NOMO-1 treated with dmso at 0.1 percent for 144 hours (cell line): ENCODE measurements at regions not wholly inside any gene's neighbourhood (a gene's known extent, or its start where the extent isn't known, plus 50 kb on each side); places are given as distances from the start of the nearest gene placed in this dataset.

Experiments used
- DNase-seq: peaks from one replicate; lab custom pipeline; 2025; ENCODE audit not compliant: unreplicated experiment; lab: John Stamatoyannopoulos, UW

DNA sequence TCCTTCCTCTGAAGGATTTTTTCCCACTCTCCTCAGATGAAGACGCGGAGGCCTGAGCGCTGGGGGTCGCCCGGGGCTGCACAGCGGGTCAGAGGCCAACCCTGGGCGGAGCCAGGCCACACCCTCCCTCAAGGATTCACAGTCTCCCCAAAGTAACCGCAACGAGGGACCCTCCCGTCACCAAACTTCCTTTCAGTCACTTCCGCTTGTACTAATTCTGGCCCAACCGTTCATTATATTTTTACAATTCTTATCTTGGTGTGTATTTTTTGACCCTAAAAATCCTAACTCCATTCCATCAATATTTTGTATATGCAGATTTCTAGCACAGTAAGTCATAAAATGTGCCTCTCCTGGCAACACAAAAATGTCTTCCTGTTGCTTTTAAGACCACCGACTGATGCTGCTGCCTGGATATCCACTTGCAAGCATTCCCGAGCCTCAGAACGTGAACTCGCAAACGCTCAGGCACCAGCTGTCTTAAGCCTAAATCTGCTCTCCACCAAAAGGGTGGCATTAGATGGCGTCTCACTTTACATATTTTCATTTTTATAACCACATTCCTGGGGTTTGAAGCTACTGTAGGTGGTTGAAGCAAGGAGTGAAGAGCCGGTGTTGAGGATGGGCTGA lies 128.0 kb downstream of the DLL1 start:
- DNase-seq = peak; percentile 80

DNA sequence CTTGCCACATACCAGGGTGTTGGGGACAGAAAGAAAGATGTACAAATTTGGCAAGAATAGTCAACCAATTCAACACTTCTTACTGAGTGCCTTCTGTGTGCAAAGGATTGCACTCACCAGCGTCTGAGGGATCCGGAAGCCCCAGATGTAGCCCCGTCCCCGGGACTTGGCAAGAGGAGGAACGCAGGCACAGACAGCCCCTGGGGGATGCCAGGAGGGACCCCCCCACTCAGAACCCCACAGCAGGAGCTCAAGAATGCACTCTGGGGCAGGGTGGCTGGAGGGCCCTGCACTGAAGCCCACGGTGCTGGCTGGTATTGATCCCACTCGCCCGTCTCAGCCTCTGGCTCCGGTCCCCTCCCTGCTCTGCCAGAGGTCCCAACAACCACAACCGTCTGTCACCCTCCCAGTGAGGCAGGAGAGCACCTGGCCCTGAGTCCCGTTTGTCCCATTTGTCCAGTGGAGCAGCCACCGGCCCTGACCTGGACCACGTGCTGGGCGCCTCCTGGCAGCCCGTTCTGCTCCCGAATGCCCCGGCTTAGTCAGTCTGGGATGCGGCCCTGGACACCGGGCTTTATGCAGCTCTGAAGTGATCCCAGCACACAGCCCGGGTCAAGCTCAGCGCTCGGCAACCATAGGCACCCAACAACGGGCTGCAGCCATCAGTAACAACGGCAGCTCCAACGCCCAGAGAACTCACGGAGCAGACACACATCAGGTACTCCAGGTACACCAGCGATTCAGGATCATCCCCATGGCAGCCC lies 128.7 kb downstream of the DLL1 start:
- peak; percentile 13 for DNase-seq

DNA sequence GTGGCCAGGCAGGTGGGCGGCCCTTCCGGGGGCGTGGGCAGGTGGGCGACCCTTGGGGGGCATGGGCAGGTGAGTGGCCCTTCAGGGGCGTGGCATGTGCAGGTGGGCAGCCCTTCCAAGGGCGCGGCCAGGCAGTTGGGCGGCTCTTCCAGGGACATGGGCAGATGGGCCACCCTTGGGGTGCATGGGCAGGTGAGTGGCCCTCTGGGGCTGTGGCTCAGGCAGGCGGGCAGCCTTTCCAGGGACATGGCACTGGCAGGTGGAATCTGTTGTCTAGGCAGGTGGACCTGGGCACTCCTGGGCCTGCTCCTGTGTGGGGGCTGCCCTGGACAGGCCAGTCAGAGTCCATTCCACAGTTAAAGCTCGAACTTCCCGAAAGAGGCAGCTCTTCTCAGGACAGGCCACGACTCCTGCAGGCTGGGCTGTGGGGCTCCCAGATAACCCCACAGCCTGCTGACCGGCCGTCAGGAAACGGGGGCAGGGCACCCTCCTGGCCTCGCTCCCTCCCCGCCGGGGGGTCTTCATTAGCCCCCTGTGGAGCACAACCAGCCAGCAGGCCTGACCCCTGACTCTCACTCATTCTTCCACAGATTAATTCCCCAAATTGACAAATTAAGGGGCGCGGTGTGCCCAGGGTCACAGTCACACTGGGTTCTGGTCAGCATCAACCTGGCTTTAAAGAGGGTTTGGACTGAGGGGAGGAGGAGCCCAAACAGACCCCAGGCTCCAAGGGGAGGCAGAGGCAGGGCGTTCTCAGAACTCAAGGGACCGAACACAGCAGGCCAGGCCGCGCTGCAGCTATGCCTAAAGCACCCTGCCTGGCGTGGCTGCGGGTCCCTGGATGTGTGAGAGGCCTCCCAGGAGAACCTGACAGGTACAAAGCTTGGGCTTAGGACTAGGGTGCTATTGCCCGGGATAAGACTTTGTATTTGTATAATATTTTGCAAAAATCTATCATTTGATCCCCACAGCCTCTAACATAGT lies 130.0 kb downstream of the DLL1 start:
- DNase-seq = no peak

DNA sequence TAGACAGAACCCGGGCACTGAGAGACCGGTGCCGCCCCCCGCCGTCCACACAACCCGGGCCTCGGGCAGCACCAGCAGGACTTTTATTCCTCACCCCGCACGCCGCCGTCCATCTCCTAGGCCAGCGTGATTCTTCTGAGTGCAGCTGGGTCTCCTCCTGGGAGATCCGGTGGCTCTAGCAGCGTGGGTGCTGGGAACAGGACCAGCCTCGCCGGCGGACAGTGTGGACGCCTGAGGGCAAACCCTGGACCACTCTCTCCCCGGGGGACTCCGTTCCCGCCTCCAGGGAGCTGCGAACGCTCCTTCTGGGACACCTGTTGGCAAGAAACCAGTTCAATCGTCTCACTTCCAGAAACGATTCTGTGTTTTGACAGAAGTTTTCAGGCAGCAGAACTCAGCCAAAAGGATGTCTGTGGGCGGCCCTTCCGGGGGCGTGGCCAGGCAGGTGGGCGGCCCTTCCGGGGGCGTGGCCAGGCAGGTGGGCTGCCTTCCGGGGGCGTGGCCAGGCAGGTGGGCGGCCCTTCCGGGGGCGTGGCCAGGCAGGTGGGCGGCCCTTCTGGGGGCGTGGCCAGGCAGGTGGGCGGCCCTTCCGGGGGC lies 130.7 kb downstream of the DLL1 start:
- DNase-seq = no peak

DNA sequence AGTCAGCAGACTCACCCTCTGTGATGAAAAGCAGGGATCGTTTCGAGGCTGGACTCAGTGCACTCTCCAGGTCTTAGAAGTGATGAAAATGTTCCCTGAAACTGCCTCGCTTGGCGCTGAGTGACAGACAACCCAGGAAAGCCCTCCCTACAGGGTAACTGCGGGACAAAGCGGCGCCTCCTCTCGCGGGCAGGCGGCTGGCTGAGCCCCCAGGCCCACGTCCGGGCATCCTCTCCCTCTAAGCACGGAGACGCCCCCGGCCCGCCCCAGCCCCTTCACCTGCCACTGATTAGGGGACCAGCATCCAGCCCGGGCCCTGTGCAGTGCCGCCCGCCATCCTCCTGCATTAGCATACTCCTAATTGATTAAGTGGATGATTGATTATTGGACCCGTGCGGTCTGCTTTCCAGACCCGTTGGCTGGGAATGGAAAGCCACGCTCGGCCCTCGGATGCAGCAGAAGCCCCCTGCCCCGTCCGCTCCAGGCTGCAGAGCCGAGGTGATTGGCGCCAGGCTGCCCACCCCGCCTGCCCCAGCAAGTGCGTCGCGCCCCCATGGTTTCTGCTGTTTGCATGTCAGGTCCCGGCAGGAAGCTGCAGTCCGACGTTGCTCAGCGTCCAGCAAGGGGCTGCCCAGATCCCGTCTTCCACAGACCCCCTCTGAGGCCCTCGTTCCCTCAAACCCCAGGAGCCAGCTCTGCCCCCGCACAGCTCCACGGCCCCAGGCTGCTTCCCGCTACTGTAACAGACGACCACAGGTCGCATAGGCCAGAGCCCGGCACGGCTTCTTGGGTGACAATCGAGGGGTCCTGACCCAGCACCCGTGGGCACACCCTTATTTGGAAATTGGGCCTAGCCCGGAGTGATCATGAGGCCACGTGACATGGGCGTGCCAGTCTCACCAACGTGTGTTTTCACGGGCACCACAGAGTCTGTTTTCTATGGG lies 131.6 kb downstream of the DLL1 start:
- no peak for DNase-seq

DNA sequence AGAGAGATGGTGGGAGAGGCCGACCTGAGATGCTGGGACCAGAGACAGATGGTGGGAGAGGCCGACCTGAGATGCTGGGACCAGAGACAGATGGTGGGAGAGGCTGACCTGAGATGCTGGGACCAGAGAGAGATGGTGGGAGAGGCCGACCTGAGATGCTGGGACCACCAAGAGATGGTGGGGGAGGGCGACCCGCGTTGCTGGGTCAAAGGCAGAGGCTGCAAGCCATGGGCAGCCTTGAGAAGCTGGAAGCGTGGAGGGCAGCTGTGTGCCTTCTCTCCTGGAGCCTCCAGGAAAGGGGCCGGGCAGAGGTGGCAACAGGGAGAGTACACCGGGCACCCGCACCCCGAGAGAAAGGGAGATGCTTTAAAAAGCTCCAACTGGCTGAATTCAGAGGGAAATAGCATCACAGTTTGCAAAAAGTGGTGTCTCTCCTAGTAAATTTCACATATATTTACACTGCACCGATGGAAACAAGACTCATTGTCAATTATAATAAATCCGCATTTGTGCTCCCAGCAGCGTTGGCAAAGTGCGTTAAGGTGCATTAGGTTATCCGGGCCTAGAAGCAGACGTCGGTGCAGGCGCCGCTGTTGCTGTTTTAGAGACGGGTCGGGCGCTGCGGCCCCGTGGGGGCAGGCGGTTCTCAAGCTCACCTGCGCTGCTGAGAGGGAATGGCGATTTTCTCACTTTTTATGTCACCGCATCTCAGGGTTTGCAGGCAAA lies 132.4 kb downstream of the DLL1 start:
- DNase-seq = no peak

DNA sequence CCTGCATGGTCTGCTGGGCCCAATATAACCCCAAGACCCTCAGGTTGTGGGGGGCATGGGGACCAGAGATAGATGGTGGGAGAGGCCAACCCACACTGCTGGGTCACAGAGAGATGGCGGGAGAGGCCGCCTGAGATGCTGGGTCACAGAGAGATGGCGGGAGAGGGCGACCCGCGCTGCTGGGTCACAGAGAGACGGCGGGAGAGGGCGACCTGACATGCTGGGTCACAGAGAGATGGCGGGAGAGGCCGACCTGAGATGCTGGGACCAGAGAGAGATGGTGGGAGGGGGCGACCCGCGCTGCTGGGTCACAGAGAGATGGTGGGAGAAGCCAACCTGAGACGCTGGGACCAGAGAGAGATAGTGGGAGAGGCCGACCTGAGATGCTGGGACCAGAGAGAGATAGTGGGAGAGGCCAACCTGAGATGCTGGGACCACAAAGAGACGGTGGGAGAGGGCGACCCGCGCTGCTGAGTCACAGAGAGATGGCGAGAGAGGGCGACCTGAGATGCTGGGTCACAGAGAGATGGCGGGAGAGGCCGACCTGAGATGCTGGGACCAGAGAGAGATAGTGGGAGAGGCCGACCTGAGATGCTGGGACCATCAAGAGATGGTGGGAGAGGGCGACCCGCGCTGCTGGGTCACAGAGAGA lies 133.2 kb downstream of the DLL1 start:
- no peak for DNase-seq

DNA sequence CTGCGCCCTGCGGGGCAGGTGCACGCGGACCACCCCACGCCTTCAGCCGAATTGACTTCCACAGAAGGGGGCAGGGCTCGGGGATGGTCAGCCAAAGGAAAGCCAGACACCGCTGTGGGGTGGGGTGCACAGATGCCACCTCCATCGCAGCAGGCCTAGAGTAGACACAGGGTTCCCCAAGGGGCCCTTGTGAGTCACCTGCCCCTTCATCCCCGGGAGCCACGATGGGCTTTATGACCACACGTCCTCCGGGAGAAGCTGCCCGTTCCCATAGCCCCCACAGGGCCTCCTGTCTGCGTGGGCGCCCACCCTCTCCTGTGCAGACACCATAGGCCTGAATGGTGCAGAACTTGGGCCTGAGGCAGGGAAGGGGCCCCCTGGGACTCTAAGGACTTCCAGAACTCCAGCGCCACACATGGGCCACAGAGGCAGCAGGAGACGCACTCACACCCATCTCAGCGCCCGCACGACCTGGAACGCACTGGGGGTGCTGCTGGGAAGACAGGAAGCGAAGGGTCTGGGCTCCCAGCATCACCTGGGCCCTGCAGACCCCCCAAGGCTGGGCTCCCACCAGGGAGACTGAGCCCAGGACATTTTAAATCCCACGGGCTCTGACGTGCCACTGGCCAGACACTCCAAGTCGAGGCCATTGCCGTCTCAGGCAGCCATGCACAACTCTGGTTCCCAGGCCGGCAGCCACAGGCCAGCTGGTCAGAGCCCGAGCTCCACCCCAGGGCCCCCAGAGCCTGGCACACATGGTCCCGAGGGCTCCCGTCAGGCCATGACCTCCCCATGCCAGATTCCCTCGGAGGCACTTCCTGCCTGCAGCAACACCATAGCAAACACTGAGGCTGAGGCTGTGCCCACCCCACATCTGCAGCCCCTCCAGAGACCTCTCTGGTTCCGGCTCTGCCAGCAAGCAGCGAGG lies 134.2 kb downstream of the DLL1 start:
- no peak for DNase-seq

DNA sequence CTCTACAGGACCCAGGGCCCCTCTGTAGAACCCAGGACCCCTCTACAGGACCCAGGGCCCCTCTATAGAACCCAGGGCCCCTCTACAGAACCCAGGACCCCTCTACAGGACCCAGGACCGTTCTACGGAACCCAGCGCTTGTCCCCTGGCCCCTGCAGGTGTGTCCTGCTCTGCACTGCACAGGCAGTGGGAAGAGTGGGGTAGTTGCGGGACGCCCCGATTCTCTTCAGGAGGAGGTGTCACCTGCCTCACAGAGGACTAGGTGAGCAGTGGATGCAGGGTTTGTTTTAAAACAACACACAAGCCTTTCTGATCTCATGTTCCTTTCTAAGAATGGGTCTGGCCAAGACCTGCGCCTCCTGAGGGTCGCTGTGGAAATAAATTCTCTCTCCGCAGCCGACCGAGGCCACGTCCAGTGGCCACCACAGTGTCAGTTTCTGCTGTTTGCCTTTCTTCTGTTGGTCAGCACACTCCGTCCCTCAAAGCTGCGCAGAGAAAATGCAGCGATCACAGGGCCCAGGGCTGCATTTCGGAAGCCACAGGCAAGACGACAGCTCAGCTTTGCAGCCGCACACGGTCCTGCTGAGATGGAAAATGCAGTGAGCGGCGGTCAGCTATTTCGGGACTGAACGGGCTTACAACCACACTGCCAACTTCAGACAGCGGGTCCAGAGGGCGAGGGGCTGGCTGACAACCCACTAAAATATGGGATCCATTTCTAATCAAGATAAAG lies 135.2 kb downstream of the DLL1 start:
- DNase-seq = no peak

DNA sequence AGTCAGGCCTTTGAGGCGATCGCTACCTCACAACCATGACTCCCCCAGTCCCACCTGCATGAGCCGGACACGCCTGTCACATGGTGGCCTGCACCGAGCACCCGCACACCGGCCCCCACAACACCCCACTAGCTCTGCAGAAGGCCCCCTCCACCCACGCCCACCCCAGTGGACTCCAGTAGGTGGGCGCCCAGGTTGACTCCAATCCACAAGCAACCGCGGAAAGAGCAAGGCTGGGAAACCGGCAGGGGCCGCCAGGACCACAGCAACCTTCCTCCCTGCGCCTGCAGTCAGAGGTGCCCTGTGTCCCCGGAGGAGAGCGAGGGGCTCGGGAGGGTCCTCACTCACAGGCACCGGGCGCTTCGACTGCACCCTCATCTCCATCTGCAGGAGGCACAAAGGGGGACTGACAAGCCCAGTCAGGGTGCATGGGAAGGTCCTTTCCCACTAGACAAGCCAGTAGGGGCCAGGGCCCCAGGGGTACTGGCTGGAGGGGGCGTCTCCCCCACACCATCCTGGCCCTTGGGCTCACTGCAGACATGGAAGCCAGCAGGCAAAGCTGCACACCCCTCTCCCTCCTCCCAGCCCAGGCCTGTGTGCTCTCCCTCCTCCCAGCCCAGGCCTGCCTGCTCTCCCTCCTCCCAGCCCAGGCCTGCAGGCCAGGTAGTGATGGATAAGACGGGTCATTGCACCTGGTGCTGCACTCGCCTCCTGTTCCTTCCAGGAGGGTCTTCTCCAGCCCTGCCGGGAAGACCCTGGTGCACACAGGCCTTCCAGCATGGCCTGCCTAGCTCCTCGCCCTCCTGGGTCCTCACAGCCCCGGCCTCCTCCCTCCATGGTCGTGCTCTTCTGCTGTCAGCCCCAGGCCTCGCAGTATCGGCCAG lies 137.2 kb downstream of the DLL1 start:
- no peak for DNase-seq

DNA sequence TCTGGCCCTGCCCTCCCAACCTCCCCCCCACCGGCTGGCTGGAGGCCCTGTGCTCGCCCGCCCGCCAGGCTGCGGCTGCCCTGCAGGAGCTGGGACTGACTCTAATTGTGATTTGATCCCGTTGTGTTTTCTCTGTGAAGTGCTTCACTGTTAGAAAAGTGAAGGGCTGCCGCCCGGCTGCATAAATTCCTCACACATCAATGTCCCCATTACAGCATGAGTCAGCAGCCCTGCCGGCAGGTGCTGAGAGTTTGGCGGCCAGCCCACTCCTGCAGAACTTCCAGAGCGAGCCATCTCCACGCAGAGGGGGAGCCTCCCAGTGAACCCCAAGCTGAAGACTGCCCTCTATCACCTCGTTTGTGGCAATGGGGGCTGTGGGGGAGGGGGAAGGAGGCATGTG lies 137.9 kb downstream of the DLL1 start:
- DNase-seq = no peak

DNA sequence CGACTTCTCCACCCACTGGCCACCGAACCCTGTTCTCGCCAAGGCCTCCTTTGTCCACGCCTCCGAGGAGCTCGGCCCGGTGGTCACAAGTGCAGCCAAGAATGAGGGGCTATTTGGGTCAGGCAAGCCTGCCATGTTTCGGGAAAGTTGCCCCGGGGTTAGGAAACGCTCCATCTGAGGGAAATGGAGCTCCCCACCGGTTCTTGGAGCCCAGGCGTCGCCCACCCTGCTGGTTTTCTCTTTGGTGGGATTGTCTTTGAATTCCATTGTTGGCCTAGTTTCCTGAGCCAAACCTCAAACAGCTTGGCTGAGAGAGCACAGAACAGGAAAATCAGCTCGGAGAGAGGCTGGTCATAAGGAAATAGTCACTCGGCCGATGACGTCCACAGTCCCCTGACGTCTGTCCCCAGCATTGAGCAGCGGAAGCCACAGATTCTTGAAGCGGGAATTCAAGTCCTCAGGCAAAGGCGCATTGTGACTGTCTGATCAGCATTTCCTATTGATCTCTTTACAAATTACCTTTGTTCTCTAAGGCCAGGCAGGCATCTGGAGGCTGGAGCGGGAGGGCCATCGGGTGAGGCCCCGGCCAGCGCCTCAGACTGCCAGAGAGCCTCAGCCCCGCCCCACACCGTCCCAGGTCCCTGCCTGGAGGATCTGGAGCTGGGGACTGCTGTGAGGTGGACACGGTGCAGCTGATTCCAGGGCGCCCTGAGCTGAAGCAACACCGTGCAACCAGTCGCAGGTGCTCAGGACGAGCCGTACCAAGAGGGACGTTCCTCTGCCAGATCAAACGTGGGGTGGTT lies 138.6 kb downstream of the DLL1 start:
- no peak for DNase-seq

DNA sequence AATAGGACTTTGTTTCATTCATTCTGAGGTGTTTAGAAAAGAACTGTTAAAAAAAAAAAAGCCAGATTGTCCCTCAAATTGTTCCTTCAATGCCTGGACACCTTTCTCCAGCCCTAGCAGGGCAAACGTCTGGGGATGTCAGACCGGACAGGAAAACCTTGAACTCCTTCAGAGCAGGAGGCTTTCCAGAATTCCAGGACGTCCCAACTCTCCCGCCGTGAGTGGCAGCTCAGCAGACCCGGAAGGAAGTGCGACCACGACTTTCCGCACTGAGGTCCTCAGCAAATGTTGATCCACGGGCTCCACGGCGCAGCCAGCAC lies 139.1 kb downstream of the DLL1 start:
- no peak for DNase-seq

DNA sequence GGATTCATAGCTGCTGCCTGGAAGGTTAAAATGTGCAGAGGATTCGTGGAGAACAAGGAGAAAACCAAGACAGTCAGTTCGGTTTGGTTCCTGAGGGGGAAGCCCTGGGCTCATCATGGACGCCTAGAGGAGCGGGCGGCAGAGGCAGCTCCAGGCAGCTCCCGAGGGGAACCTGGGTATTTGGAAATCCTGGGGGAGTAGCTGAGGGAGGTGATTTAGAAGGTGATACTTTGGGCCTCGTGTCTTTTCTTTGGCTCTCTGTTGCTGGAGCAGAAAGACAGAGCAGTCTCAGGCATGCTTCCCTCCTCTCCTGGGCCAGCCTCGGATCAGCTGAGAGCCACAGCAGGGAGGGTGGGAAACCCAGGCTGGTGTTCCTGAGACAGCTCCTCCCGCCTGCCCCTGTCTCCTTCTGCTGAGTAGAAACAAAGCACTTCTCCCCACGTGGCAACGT lies 139.5 kb downstream of the DLL1 start:
- DNase-seq = no peak

DNA sequence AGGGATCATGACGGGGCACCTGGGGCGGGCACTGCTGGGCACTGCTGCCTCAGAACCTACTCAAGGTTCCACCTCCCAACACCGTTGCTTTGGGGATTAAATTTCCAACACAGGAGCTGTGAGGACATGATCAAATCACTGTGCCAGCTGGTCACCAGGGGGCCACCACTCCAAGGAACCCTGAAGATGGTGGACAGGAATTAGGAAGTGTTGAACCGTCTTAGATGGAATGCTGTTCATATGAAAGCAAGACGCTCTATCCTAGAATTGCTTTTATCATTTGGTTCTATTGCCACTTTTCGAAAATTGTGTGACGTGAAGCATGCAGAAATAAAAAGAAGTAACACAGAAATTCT lies 140.3 kb downstream of the DLL1 start:
- DNase-seq = no peak
